HuH-7.5 (cell line): ENCODE measurements at regions not wholly inside any gene's neighbourhood (a gene's known extent, or its start where the extent isn't known, plus 50 kb on each side); places are given as distances from the start of the nearest gene placed in this dataset.
"Not testable (repeated sequence)": the region's sequence is repeated elsewhere in the genome, so short reads cannot be mapped to it uniquely, and the experiment has no call there.

Experiments used
- DNase-seq: peaks from one replicate; pipeline ENCODE4 v3.0.0; 2011; ENCODE audit warnings: low spot score

DNA sequence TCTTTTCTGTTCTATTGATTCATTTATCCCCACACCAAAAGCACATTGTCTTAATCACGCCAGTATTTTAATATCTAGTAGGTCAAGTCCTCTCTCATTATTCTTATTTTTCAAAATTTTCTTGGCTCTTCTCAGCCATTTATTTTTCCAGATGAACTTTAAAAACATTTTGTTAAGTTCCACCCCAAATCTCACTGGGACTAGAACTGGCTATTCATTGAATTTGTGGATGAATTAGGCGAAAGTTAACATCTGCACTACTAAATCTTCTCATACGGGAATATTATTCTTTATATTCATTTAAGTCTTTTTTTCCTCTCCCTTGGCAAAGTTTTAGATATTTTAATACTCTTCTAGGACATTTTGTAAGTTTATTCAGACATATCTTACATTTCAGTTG, 295.2 kb upstream of the MGMT start:
- no peak for DNase-seq

DNA sequence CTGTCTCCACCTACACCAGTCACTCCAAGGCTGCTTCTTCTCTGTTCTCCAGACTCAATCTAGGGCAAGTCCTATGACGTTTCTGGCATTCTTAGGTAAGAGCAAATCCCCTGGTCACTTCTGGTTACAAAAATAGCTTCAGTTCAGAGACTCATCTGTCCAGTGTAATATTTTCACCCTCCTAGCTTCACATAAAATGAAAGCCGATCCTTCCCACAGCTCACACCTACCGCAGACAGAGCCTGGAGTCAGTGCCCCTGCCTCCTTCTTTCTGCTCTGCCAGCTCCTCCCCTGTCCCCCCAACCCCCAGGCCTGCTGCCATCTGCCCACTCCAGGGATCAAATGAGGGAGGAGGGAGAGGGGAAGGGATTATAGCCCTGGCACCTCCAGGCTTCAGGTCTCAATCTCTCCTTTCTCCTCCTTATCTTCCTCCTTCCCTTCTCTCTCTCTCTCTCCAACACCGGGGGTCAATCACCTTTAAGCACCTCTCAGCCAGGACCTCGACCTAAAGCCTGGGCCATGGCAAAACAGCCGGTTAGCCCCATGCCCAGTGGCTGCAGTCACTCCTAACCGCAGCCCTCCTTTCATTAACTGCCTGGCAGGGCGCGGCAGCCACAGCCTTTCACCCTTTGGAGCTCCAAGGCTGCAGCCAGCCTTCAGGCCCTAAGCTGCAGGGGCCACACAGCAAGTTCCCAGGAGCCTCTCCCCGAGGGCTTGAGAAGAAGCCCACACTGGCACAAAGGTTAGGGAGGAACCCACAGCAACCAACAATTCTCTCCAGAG, 292.6 kb upstream of the MGMT start:
- DNase-seq, result no peak

DNA sequence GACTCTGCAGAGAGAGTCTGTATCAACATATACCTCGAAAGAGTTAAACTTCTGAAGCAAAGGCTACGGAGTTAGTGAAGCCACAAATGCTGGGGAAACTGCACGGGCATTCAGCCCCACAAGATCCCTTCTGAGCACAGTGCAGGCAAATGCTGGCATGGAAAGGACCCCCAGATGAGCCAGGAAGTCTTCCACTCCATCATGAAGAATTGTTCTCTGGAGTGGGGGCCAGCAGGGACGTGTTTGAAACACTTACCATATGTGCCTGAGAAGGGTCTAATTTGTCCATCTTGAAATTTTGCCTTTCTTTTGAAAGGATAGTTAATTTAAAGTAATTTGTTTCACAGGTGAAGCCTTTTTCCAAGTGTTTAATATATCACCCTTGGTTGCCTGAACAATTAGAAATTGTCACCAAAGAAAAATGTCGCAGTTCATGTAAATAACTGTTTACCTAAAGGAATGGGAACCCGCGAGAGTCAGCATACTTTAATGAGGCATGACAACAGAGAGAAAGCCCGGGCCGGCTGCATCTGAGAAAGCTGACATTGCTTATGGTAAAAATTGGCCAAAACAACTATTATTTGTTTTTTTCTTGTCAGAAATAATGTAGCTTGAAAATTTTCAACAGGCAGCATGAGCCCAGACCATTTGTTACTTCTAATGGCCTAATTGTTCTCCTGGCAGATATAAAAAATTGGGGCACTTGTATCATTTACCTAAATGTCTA, 287.6 kb upstream of the MGMT start:
- no peak for DNase-seq

DNA sequence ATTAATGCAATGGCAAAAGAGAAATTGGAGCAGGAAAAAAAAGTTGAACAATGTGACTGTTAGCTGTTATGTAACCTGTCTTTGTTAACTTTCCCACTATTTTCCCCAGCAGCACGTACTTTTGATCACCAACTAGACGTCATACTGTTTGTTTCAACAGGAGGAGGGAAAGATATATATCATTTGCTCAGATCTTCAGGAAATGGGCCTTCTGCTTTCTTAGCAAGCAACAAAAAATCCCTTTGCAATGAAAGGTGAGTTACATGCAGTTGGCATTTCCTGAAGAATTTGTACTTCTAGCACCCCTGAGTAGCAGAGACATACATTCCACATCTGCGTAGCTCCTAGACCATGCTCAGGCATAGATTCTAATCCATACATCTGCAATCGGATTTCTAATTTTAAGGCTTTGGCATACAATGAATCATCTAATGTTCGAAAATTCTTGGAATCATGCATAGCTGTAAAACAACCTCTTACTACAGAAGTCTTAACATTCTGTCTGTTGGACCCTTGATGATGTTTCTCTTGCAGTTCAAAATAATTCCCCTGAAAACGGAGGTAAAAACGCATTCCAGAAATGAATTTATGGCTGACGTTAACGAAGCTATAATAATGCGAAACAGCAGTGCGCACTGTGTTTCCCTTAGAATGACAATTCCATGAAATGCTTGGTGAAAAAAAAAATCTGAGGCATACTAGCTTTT, 286.9 kb upstream of the MGMT start:
- DNase-seq, result no peak

DNA sequence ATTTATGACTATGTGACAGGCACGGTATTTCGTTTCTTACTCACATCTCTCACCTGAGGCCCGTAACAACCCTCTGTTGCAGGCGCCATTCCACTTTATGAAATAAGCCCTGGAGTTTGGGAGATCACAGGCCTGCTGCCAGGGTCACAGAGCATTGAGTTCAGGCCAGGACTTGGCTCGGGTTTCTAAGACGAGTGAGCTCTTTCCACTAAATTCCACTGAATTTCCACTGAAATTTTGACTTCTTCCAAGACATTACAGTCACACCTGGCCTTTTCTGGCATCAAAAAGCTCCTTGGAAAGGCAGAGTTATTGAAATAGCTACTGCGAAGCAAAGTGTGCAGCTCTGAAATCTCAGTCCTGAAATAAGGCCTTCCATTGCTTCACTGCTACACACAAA, 282.8 kb upstream of the MGMT start:
- DNase-seq, result no peak

DNA sequence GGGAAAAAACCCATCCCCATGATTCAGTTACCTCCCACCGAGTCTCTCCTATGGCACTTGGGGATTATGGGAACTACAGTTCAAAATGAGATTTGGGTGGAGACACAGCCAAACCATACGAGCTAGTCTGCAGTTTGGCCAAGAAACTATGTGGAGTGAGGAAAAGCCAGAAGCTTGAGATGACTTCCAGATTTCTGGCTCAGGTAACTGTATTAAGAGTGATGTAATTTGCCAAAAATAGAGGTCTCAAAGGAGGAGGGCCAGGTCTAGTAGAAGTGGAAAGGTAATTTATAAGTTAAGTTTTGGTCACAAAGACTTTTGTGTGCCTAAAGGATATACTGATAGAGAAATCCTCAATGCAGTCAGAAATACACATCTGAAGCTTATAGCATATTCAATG, 279.7 kb upstream of the MGMT start:
- no peak for DNase-seq

DNA sequence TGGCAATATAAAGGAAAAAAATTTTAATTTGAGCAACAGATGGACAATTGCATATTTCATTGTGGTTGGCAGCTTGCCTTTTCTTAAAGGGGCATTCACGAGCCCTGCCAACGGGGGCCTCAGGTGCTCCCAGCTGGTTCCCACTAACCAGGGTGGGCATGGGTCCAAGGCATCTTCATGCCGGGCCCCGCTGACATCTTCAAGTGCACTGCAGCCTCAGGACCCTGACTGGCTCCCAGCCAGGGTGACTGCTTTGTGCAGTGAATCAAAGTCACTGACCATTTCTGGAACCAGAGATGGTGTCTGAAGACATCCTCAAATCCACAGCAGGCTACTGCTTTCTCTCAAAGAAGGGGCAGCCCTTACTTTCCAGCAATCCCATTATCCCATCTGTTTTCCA, 275.2 kb upstream of the MGMT start:
- no peak for DNase-seq

DNA sequence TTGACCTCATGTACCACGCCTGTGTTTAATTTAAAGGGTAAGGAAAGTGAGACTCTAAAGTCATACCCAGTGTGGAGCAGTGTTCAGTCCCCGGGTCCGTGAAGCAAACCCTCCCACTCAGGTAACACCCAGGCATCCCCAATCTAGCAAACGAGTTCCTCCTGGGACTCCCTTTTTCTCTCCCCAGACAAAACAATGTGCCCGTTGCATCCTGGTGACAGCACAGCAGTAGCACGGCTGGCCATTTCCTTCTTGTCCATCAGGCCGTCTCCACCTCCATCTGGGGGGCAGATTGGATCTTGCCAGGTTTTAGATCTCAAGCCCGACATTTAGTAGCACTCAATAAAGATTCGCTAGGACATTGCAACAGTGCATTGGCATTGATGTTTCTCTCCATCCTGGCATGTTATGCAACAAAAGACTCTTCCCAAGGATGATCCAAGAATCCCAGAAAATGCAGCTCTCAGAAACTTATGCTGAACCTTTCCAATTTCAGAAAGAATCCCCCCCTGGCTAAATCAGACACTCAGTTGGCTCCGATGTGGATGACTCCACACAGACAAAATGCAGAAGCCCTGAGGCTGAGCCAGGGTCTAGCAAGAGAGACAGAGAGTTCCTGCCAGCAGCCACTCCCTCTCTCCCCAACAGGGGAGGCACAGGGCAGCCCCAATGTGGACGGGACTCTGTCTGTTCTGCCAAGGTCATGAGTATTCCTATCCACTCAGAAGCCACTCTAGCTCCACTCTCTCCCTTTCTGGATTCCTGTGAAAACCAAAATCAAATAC, 274.5 kb upstream of the MGMT start:
- no peak for DNase-seq

DNA sequence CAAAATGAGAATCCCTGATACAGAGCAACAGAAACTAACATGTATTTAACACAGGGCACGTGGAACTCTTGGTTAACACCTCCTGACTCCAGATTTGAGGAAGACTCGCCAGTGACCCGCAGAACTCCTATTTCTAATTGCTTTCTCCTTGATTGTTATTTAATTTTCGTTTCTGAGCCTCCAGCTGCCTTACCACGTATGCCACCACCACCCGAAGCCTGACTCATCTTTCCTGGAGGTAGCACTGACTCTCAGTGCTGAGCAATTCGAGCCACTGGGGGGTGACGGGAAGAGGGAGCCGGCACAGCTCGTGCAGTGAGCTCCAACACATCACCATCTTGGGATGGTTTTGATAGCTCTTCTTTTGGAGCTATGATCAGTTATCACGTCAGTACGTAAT, 273.9 kb upstream of the MGMT start:
- no peak for DNase-seq

DNA sequence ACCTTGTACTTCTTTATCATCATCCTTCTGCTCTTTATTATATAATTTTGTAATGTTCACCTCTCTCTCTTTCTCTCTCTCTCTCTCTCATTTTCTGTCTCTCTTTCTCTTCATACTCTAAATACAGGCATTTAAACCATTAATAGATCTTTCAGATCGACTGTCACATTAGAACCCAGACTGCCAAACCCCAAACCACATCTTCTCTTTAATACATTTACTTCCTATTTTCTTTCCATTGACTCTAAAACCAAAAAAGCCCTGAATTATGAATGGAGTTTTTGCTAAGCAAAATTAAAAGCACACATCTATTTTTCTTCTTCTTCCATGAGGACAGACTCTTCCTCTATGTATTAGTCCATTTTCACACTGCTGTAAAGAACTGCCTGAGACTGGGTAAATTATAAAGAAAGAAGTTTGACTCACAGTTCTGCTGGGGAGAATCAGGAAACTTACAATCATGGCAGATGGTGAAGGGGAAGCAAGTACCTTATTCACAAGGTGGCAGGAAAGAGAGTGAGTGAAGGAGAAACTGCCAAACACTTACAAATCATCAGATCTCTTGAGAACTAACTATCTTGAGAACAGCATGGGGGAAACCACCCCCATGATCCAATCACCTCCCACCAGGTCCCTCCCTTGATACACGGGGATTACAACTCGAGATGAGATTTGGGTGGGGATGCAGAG, 272.7 kb upstream of the MGMT start:
- no peak for DNase-seq

DNA sequence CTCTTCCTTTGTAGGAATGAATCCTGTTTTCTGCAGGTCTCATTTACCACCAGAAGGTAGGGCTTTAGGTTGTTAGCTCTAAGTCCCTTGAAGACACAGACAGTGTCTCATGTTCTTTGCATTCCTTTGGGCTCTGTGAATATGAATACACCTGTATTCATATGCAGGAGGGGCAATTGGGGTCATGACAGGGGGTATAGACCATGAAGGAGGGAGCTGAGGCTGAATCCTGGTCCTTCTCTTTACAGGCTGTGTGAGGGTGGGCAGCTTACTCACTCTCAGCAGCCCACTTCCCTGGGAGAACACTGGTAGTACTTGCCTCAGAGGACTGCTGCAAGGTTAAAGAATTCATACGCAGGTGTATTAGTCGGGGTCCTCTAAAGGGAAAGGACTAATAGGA, 267.2 kb upstream of the MGMT start:
- no peak for DNase-seq

DNA sequence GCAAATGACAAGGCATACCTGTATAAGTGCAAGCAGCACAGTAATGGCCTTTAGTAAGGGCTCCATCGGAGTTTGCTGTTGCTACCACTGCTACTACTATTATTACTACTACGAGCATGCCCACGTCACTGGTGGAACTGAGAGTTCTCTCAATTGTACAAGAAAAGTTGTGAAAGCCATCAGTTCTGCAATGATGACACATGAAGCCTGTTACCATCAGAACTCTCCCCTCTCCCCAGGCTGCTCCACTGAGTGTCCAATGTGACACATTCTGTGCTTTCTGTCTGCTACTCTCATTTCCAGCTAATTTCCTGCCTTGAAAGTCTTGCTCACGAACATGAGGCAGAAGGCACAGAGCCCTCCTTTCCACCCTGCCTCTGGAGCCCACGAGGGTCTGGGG, 263.2 kb upstream of the MGMT start:
- DNase-seq, result no peak

DNA sequence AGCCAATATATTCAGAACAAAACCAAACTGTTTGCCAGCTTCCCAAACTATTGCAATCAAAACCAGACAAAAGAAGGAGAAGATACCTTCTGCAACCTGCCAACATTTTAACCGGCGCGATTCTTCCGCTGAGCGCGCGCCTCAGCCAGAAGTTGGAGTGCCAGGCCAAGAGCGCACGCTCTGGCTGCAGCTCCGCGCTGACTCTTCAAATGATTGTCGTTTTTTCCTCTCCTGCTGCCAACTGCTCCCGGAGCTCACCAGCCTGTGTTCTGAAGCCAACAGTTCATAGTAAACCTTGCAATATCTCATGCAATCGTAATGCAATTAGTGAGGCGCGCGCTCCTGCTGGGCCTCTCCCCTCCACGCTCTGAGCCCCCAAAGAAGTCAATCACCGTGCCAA, 259.7 kb upstream of the MGMT start:
- DNase-seq, result no peak

DNA sequence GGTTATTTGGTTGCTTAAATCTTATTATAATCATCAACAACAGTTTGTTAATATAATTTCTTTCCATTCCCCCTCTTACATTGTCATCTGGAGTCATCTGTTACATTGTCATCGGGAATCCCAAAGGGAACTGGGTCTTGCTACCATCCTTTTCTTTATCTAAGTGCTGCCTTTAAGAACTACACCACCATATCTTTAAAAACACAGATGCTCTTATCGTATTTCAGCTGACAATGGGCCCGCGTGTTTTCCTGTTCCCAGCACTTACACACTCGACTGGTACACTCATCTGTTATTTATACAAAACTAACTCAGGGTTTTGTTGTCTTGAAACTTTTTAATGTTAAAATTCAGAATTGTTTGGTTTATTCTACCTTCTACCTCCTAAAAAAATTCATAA, 256.2 kb upstream of the MGMT start:
- no peak for DNase-seq

DNA sequence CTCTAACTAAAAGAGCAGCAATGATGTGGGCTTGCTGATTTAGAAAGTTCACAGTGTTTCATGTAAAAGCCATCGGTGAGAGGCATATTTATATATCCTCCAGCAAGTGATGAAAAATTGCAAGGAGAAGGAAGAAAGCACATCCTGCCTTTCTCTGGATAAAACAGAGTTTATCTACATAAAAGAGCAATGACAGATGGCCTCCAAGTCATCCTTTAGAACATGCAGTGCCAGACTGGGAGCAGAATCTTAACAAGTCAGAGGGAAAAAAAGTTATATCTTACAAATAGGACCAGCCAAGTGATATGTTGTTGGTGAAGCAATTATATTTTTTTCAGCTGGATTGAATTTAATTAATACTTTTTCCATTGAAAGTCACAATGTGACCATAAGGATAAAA, 253.8 kb upstream of the MGMT start:
- no peak for DNase-seq

DNA sequence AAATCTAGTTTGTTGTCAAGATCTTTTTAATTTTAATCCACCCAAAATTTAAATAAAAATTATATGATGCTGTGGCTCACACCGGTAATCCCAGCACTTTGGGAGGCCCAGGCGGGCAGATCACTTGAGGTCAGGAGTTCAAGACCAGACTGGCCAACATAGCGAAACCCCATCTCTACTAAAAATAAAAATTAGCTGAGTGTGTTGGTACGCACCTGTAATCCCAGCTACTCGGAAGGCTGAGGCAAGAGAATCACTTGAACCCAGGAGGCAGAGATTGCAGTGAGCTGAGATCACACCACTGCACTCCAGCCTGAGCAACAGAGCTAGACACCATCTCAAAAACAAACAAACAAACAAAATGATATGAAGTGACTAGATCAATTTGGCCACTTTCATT, 253.0 kb upstream of the MGMT start:
- DNase-seq, result not testable (repeated sequence)

DNA sequence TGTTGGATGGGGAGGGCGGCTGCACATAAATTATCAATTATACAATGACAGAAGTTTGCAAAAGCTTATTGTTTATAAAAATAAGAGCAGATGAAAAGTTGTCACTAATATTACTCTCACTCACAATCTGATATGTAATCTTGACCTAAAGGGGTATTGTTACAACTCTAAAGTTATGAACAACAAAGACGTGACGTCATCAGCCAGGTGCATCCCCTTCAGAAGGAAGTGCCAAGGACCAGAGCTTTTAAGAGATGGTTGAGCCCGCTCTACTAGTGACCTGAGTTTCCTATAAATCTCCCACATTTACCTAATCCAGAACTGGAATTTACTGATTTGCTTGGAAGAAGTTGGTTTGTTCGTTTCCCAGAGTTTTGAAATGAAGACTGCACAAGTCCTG, 247.7 kb upstream of the MGMT start:
- no peak for DNase-seq

DNA sequence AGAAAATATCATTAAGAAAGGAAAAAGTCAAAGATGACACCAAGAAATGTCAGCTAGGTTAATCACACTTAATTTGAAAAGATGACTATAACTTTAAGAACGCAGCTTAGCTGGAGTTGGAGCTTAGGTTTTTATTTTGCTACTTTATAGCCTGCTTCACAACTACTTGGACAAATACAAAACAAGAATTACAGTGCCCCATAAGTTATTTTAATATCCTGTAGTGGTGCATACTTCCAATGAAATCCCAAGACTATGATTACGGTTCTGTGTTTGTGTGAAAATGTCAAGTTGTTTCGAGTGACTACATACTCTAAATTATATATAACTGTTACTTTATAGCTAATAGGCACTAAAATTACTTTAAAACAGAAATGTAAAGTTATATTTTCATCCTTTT, 244.6 kb upstream of the MGMT start:
- DNase-seq, result no peak

DNA sequence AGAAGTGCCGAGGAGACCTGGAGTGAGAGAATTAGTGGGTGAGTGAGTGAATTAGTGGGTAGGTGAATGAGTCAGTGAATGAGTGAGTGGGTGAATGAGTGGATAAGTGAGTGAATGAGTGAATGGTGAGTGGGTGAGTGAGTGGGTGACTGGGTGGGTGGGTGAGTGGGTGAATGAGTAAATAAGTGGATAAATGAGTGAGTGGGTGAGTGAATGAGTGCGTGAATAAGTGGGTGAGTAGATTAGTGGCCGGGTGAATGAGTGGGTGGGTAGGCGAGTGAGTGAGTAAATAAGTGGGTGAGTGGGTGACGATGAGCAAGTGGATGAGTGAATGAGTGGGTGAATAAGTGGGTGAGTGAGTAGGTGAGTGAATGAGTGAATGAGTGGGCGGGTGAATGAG, 243.7 kb upstream of the MGMT start:
- no peak for DNase-seq

DNA sequence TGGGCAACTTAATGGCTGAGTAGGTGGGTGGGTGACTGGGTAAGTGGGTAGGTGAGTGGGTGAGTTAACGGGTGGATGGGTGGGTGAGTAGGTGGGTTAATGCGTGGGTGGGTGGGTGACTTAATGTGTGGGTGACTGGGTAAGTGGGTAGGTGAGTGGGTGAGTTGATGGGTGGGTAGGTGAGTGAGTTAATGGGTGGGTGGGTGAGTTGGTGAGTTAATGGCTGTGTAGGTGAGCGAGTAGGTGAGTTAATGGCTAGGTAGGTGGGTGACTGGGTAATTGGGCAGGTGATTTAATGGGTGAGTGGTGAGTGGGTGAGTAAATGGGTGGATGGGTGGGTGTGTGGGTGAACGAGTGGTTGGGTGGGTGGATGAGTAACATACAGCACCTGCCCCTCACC, 243.0 kb upstream of the MGMT start:
- no peak for DNase-seq

DNA sequence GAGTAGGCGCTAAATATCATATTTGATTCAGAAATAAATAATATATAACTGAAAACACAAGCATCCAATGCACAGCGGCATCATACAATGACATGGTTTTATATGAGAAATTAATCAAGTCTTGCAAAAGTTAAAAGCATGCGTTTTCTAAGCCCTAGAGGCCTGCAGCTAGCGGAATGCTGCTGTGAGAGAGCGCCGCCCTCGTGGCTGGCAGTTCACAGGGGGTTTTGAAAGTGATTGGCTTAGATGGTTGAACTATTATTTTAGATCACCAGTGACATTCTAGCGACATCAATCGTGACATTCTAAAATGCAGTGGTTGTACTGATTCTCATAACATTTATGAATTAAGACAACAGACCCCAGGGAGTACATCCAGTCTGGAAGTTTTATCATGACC, 235.2 kb upstream of the MGMT start:
- no peak for DNase-seq
